Stimulated activated CD4-positive, alpha-beta T cell treated with anti-CD3 and anti-CD28 coated beads, Interleukin-2, amount 100 ng/mL, for 48 hours (primary cell): ENCODE measurements at regions not wholly inside any gene's neighbourhood (a gene's known extent, or its start where the extent isn't known, plus 50 kb on each side); places are given as distances from the start of the nearest gene placed in this dataset.

Experiments used
- DNase-seq, 2 donors: peaks; one replicate each; pipeline ENCODE4 v3.0.0-alpha.2; 2020

DNA sequence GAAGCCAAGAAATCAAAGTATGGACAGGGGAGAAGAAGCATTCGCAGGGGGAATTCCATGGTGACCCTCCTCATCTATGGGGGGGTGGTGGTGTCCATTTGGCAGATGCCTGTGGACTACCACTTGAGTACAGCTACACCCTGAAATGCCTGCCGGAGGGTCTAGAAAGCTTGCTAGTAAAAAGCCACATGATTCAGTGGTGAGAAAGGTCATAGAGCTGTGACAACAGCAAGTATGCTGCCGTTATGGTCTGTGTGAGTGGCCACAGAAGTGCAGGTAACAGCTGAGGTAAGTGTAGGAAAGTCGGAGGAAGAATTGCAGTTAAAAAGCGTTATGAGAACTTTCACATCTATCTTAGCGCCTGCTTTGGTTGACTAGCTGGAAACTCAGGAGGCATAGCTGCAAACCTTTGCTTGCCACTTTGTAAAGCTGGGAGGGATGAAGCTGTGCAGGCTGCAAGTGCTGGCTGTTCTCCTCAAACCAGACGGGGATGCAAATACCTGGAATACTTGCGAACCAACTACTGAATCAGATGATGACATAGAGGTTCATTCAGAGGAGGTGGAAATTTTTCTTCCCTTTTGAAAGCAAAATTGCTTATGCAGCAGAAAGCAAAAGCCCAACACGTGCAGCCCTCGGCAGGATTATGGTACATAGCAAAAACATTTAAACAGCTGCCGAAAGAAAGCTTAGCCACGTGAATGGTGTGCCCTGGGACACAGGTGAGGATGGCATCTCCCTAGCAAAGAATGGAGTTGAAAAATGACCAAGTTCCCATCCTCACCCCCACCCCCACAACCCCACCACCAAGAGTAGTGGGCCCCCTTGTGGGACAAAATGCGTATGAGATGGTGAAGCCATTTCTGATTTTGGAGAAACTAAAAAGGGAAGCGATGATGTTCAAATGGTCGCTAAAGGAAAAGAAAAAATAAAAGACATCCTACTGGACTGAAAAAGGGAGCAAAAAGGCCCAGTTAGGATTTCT lies 287.0 kb downstream of the RERGL start:
- DNase-seq: no peak

- no peak for DNase-seq
Observed at GRCh38 chr12:17793854-17794253, 296.1 kb downstream of the RERGL start.

- no peak for DNase-seq
Observed at GRCh38 chr12:17778242-17778641, 311.8 kb downstream of the RERGL start.

GRCh38 chr12:17763366-17763765 lies 326.6 kb downstream of the RERGL start:
- no peak for DNase-seq

DNA sequence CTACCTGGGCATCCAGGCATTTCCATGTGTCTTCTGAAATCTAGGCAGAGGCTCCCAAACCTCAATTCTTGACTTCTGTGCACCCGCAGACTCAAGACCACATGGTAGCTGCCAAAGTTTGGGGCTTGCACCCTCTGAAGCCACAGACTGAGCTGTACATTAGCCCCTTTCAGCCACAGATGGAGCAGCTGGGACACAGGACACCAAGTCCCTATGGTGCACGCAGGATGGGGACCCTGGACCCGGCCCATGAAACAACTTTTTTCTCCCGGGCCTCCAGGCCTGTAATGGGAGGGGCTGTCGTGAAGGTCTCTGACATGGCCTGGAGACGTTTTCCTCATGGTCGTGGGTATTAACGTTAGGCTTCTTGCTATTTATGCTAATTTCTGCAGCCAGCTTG lies 330.0 kb downstream of the RERGL start:
- DNase-seq: no peak
